ENCODE measurements at regions not wholly inside any gene's neighbourhood (a gene's known extent, or its start where the extent isn't known, plus 50 kb on each side); places are given as distances from the start of the nearest gene placed in this dataset.

DNA sequence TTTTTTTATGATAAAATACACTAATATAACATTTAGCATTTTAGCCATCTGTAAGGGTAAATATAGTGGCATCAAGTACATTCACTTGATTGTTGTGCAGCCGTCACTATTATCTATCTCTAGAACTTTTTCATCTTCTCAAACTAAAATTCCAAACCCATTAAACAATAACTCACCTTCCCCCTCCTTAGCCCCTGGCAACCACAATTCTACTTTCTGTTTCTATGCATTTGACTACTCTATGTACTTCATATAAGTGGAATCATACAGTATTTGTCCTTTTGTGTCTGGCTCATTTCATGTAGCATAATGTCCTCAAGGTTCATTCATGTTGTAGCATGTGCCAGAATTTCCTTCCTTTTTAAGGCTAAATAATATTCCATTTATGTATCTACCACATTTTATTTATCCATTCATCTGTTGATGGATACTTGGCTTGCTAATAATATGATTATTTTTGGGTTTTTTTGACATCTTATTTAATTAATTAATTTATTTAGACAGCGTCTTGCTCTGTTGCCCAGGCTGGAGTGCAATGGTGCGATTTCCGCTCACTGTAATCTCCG lies 69.6 kb upstream of the MACF1 start:
- DNase-seq (ENCODE audit: low read depth in 1 of 2, low spot score in 1 of 2), result no peak

DNA sequence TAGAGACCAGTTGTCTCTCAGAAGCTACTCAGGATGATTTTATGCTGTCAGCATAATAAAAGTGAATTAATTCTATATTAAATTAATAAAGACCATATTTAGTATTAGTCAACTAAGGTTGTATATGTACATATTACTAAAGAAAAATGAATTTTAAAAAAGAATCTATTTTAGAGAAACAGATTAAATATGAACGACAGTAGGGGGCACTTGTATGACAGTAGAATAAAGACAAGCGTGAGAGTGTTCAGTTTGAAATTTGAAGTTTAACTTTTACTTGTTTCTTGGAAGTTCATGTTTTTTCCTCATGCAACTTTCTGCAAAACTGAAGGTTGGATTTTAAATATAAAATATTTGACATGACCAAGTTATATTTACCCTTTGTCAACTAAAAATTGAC lies 67.9 kb upstream of the MACF1 start:
- DNase-seq (ENCODE audit: low read depth in 1 of 2, low spot score in 1 of 2), result no peak

DNA sequence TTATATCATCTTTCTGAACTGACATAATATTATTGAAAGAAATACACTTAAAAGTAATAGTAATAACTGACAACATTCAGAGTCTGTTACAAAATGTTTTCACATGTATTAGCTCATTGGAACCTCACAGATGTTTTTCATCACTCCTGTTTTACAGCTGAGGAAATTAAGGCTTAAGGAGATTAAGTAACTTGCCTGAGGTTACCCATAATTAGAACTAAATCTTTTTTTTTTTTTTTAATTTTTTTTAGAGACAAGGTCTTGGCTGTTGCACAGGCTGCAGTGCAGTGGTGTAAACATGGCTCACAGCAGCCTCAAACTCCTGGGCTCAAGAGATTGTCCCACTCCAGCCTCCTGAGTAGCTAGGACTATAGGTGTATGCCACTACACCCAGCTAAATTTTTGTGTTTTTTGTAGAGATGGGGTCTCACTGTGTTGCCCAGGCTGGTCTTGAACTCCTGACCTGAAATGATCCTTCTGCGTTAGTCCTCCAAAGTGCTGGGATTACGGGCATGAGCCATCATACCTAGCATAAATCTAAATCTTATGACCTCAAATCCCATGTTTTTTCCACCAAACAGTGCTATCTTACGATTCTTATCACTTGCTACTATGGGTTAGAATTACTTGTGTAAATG lies 64.7 kb upstream of the MACF1 start:
- no peak for DNase-seq (ENCODE audit: low read depth in 1 of 2, low spot score in 1 of 2)

DNA sequence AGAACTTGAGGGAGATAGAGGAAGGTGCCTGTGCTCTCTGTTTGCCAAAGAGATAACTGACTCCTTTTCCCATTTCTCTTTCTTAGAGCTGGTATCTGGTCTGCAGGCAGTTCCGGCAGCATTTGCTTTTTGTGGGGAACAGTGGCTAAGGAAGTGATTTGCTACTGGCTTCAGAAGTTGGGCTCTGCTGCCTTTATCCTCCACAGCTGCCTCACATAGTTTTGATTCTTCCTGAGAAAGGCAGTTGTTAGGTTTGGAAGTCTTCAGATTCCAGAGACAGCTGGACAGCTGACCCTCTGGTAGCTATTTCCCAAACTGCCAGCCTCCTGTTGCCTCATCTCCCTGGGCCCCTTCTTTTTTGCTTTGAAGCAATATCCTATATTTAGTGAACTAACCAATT lies 62.6 kb upstream of the MACF1 start:
- DNase-seq (ENCODE audit: low read depth in 1 of 2, low spot score in 1 of 2), result no peak

DNA sequence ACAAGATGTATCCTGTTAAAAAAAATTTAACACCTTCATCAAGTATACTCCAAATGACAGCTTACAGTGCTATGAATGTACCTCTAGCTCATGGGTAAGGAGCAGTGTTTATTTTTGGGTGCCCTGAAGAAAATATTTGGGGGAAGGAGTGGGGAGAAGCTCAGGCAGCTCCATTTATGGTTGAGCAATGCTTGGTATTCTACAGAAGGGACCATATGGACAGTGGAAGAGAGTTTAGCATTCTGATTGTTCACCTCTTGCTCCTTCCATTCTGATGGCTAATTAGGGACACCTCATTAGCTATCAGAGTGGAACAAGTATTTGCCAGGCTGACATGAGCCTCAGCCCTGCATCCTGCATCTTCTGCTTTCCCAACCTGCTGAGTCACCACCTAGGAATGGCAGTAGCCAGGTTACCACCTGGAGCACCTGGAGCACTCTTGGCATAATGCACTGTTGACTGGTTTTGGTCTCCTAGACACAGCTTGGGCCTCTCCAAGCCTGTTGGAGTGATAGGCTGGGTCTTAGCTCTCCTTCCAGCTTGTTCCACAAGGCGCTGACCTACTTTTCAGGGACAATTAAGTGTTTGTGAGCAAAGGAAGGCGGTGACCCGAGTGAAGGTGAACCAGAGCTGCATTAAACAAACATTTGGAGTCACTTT lies 62.0 kb upstream of the MACF1 start:
- DNase-seq (ENCODE audit: low read depth in 1 of 2, low spot score in 1 of 2), result no peak

DNA sequence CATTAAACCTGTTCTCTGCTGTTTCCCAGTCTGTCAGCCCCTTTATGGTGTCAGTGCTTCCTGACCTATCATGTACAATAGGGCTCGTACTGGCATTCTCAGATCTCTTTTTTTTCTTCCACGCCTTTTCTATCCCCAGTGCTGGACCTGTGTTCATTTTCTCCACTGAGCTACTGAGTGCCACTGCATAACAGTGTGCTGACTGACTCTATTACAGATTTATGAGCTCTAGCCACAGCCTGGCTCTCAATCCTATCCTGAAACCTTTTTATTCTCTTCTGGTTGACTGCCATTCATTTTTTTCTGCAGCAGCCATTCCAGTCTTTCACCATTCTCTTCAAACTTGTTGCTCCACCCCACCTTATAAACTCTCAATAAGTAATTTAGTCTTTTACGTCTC lies 59.6 kb upstream of the MACF1 start:
- no peak for DNase-seq (ENCODE audit: low read depth in 1 of 2, low spot score in 1 of 2)

DNA sequence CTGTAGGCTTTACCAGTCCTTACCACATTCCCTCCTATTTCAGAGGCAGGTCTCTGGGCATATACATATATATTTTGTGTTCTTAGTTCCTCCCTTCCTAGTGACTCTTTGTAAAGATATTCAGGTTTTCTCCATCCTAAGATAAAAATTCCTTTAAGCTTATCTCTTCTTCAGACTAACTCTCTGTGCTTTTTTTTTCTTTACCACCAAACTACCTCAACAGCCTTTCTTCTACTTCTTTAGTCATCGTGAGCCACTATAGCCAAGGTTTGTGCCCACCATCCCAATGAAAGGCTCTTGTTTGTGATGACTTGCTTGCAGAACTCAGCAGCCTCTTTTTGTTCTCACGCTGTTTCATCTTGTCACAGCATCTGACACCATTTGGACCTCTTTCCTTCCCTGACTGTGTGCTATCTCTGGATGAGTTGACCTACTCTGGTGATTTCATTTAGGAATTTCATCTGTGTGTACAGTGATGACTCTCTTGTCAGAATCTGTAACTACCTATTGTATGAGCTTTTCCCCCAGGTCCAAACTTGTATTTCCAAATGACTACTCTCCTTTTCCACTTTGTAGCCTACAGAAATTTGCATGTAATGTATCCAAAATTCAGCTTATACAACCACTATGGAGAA lies 59.0 kb upstream of the MACF1 start:
- no peak for DNase-seq (ENCODE audit: low read depth in 1 of 2, low spot score in 1 of 2)

DNA sequence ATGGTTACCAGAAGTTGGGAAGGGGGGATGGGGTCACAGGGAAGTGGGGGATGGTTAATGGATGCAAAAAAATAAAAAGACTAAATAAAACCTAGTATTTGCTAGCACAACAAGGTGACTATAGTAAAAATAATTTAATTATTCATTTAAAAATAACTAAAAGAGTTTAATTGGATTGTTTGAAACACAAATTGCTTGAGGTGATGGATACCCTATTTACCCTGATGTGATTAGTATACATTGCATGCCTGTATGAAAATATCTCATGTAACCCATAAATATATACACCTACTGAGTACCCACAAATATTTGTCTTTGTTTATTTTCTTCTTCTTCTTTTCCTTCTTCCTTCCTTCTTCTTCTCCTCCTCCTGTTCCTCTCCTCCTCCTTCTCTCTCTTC lies 57.8 kb upstream of the MACF1 start:
- no peak for DNase-seq (ENCODE audit: low read depth in 1 of 2, low spot score in 1 of 2)

DNA sequence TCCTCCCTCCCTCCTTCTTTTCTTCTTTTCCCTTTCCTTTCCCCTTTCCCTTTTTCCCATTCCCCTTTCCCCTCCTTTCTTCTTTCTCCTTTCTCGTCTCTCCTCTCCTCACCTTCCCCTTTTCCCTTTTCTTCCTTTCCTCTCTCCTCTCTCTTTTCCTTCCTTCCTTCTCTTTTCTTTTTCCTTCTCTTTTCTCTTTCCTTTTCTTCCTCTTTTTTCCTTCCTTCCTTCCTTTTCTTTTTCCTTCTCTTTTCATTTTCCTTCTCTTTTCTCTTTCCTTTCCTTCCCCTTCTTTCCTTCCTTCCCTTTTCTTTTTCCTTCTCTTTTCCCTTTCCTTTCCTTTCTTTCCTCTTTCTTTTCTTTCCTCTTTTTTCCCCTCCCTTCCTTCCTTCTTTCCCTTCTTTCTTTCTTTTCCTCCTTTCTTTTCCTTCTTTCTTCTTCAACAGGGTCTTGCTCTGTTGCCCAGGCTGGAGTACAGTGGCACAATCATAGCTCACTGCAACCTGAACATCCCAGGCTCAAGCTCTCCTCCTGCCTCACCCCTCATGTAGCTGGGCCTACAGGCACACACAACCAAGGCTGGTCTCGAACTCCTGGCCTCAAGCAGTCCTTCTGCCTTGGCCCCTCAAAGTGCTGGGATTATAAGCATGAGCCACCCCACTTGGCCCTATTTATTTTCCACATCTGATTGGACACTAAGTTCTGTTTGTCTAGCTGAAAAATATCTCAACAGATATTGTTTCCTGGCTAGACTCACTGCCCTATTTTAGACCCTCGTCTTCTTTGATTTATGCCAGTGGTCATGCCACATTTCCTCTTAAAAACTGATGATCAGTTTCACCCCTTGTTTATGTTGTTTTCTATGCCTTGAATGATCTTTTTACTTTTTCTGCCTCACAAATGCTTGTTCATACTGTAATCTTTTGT lies 57.1 kb upstream of the MACF1 start:
- no peak for DNase-seq (ENCODE audit: low read depth in 1 of 2, low spot score in 1 of 2)

DNA sequence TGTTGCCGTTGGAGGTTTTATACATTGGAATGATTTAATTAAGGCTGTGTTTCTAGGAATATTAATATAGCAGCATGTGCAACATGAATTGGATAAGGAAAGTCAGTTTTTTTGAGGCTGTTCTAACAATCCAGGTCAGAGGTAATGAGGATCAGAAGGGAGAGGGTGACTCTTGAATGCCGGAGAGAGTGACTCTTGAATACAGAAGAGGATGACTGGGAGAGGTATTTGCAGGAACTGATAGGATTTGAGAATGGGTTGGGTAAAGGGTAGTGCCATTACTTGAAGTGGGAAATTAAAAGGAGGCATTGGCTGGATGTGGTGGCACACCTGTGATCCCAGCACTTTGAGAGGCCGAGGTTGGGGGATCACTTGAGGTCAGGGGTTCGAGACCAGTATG lies 55.6 kb upstream of the MACF1 start:
- no peak for DNase-seq (ENCODE audit: low read depth in 1 of 2, low spot score in 1 of 2)

DNA sequence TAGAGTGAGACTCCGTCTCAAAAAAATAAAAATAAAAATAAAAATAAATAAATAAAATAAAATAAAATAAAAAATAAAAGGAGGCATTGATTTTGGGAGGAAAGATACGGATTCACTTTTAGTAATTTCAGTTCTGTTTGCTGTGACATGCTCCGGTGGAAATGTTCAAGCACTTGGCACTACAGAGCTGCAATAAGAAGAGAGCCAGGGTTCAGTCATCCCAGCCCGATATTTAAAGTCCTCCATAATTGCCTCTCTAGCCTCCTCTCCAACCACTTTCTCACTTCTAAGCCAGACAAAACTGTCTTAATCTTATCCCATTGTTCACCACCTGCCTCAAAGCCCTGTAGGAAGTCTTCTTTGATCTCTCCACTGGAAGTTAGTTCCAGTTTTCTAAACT lies 55.0 kb upstream of the MACF1 start:
- DNase-seq (ENCODE audit: low read depth in 1 of 2, low spot score in 1 of 2), result no peak

DNA sequence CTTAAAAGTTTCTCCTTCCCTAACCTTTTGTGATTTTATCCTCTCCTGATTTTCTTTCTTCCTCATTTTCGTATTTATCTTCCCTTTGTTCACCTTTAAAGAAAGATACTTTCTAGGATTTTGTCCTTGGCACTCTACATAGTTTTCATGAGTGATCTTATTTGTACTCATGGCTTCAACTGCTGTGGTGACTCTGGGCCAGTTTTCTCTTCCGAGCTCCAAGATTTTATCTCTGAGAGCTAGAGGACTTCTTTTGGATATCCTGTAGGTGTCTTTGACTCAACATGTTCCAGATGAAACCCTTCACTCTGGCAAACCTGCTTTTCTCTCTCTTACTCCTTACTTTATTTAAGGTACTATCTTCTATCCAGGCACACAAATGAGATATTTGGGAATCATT lies 53.7 kb upstream of the MACF1 start:
- no peak for DNase-seq (ENCODE audit: low read depth in 1 of 2, low spot score in 1 of 2)

DNA sequence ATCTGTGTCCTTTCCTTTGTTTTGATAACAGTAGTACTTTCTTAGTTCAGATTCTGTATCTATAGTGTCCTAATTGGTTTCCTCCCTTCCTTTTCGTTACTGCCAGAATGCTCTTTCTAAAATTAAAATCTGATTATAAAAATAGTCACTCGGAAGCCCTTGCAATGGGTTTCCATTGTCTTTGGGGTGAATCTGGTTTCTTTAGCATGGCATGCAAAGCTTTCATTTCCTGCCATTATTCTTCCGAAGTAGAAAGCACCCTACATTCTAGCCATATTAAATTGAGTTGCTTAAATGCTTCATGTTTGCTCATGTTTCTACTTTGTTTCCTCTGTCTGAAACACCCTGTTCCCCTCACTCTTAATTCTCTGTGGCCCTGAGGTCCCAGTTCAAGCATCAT lies 53.2 kb upstream of the MACF1 start:
- DNase-seq (ENCODE audit: low read depth in 1 of 2, low spot score in 1 of 2), result no peak

DNA sequence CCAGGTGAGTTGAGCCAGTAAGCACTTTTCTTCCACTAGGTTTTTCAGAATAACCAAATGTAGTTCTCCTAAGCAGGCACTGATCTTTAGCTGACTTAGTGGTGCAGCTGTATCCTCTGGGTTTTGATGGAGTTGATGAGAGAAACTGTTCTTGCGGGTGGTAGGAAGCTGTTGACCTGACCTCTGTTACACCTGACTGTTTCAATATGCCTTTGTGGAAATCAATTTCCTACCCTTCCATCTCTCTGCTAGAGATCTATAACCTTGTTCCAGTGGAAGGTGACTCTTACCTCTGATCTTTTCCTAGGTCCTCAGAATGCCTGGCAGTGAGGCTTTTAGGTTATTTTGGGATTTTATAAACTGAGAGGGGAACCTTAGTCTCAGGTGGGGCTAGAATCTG lies 51.6 kb upstream of the MACF1 start:
- DNase-seq (ENCODE audit: low read depth in 1 of 2, low spot score in 1 of 2), result no peak

DNA sequence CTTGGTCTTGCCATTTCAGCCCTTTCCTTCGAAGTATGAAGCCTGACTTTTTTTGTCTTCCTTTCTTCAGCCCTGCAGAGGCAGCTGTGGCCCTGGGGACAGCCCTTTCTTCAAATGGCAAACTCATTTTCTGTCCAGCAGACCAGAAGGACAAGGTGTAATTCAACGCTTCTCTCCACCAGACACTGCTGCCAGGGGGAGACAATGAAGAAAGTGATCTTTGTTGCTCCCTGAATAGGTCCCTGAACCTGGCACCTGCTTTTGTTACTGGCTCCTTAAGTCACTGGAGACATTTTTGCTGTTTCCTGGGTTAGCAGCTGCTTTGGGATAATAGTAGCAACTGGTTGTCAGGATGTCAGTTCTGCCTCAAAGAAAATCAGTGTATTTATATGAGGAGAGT lies 50.8 kb upstream of the MACF1 start:
- DNase-seq (ENCODE audit: low read depth in 1 of 2, low spot score in 1 of 2), result no peak

DNA sequence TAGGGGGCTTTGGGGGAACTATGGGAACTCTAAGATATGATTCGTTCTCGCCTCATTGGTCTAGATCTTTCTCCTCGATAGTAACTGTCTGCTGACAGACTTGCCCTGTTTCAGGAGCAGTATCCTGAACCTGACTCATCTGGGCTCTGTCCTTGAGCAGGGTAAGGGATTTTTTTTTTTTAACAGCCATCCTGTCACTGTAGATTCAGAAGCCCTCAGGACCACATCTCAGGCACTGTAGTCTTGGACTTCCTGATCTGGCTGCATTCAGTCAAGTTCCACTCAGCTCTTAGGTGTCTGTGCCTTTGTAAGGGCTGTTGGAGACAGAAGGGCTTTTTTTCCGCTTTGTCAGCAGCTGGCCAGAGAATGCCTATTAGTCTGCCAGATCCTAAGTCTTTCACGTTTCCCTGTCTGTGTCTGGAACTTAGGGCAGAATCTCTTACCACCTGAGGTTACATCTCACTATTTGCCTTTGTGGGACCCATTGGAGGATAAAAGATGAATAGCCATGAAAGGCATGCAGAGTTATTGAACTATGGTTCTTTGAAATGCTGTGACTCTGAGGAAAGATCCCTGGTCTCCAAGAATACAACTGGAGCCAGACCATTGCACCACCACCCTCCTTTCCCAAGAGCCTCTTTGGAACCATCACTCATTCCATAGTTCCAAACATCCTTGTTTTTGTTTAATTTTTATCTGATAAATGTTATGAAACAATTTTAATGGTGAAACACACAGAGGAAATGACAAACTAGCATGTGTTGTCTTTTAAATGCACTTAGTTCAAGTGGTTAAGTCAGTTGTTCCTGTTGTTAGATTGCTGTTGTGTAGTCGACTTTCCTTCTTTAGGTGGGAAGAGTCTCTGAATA lies 49.7 kb upstream of the MACF1 start:
- DNase-seq (ENCODE audit: low read depth in 1 of 2, low spot score in 1 of 2), result no peak

Measured in stimulated activated CD4-positive, alpha-beta T cell treated with anti-CD3 and anti-CD28 coated beads, Interleukin-15, amount 100 ng/mL, for 1 hour (primary cell).